VCaP (cell line): ENCODE measurements at regions not wholly inside any gene's neighbourhood (a gene's known extent, or its start where the extent isn't known, plus 50 kb on each side); places are given as distances from the start of the nearest gene placed in this dataset.

ENCODE experiments used
- H3K27ac ChIP-seq: fragments of 450-650 bp; 2 replicates; pipeline ENCODE4 v1.5.1; 2017
- TF ChIP-seq, protein P1 (sequence below): fragments of 450-650 bp; conservative IDR thresholded peaks from 2 replicates; pipeline ENCODE4 v1.5.1; 2017; ENCODE audit warnings: mild to moderate bottlenecking, moderate library complexity

- TF ChIP-seq, protein P1, sequence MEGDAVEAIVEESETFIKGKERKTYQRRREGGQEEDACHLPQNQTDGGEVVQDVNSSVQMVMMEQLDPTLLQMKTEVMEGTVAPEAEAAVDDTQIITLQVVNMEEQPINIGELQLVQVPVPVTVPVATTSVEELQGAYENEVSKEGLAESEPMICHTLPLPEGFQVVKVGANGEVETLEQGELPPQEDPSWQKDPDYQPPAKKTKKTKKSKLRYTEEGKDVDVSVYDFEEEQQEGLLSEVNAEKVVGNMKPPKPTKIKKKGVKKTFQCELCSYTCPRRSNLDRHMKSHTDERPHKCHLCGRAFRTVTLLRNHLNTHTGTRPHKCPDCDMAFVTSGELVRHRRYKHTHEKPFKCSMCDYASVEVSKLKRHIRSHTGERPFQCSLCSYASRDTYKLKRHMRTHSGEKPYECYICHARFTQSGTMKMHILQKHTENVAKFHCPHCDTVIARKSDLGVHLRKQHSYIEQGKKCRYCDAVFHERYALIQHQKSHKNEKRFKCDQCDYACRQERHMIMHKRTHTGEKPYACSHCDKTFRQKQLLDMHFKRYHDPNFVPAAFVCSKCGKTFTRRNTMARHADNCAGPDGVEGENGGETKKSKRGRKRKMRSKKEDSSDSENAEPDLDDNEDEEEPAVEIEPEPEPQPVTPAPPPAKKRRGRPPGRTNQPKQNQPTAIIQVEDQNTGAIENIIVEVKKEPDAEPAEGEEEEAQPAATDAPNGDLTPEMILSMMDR: no peak
- H3K27ac ChIP-seq: no peak overlapping the region
These were observed 187.2 kb upstream of the CDH10 start for GRCh38 chr5:24831989-24832388.

DNA sequence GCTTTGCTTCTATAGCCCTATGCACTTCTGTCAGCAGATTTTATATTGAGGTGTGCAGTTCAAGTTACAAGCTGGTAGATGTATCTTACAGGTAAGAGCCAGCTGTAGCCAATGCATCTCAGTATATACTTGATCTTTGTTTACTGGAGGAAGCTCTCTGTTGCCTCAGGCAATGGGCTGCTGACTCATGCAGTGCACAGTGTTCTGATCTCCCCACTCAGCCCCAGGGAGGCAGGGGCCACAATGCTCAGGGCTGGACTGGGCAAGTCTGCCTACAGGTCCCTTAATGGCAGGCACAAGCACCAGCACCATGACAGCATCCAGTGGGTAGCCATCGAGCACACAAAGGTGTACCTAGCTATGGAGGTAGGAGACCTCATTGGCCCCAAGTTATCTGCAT, 178.8 kb upstream of the CDH10 start:
- H3K27ac ChIP-seq: no peak overlapping the region
- TF ChIP-seq, protein P1: no peak

- H3K27ac ChIP-seq: no peak overlapping the region
- TF ChIP-seq, protein P1: no peak
These were observed 175.1 kb upstream of the CDH10 start for GRCh38 chr5:24819841-24820240.

DNA sequence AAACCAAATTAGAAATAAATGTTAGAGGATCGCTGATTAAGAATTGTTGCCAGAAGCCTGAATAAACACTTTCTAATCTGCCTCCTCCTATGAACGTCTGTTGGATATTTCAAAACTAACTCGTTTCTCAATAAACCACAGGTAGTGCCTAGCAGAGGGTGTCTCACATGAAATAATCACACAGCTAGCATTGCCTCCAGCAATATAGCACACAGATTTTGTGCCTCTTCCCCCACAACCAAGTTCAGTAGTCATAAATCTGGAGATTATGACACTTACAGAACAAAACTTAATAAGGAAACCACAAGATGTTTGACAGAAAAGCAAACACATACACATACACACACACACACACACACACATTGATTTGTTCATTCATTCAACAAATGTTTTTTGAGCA, 173.2 kb upstream of the CDH10 start:
- TF ChIP-seq, protein P1: no peak
- no peak overlapping the region for H3K27ac ChIP-seq

GRCh38 chr5:24816206-24816605, 171.4 kb upstream of the CDH10 start:
- TF ChIP-seq, protein P1: no peak
- H3K27ac ChIP-seq: no peak overlapping the region

GRCh38 chr5:24805230-24805629, 160.5 kb upstream of the CDH10 start:
- TF ChIP-seq, protein P1: no peak
- H3K27ac ChIP-seq: no peak overlapping the region

GRCh38 chr5:24804221-24804681, 159.5 kb upstream of the CDH10 start:
- TF ChIP-seq, protein P1: no peak
- H3K27ac ChIP-seq: no peak overlapping the region
